SU-DHL-6 (cell line): ENCODE measurements at regions not wholly inside any gene's neighbourhood (a gene's known extent, or its start where the extent isn't known, plus 50 kb on each side); places are given as distances from the start of the nearest gene placed in this dataset.

ENCODE experiments used
- CTCF ChIP-seq: fragments of 200-600 bp; sonication (generic); IDR thresholded peaks from one replicate; pipeline ENCODE4 v1.5.1; 2017; ENCODE audit warnings: antibody characterized with exemption, mild to moderate bottlenecking, low read length, moderate library complexity; ENCODE audit not compliant: insufficient read depth, poor library complexity, severe bottlenecking
- EZH2phosphoT487 ChIP-seq: fragments of 200-600 bp; sonication (generic), shearing (Covaris generic); conservative IDR thresholded peaks from 2 replicates; pipeline ENCODE4 v1.6.1; 2018; ENCODE audit warnings: mild to moderate bottlenecking, antibody characterized with exemption, low read length, moderate library complexity, mixed read lengths

- TF ChIP-seq CTCF (no peak), EZH2phosphoT487 (no peak)
These were observed 334.7 kb upstream of the PRMT6 start for GRCh38 chr1:106721790-106722189.
